HCT116 (cell line): ENCODE measurements at regions not wholly inside any gene's neighbourhood (a gene's known extent, or its start where the extent isn't known, plus 50 kb on each side); places are given as distances from the start of the nearest gene placed in this dataset.

Source experiments
- ATAC-seq: fragments of 200-7000 bp; cut with Tn5 transposase; 2 replicates; pipeline ENCODE4 v1.9.1; 2020; ENCODE audit warnings: mild to moderate bottlenecking, moderate library complexity
- BruUV-seq: library from RNA; stranded (reverse); fragments of 400-500 nt; replicated peaks from 2 replicates; lab custom pipeline; 2021; lab: Mats Ljungman, UMichigan
- CTCF ChIA-PET: fragments of 300-600 bp; sonication (Branson Sonifier 250); formaldehyde crosslinking; loops from one replicate; lab custom pipeline; 2021; ENCODE audit warnings: antibody characterized with exemption; lab: Charles Lee
- POLR2A ChIA-PET: fragments of 300-600, 350-600 bp; sonication (Branson Sonifier 250); formaldehyde crosslinking; loops from one replicate; lab custom pipeline; 2021; ENCODE audit warnings: antibody characterized with exemption; lab: Charles Lee
- RAD21 ChIA-PET, 2 experiments: fragments of 300-600 bp; sonication (Branson Sonifier 250); formaldehyde crosslinking; loops; one replicate each; lab custom pipeline; 2023; ENCODE audit warnings: low total read pairs in 2 of 2; ENCODE audit not compliant: uncharacterized antibody in 2 of 2, unreplicated experiment in 2 of 2, low non-redundant PET in 1 of 2; lab: Charles Lee
- DNase-seq: peaks from one replicate; pipeline ENCODE4 v3.0.0-alpha.2; 2010; ENCODE audit warnings: low read depth, low spot score
- H2AFZ ChIP-seq: fragments of 200-600 bp; shearing (Covaris generic), sonication (generic); 2 replicates; pipeline ENCODE4 v1.6.1; 2017; ENCODE audit warnings: low read depth, mixed run types, mixed read lengths, antibody characterized with exemption, low read length; ENCODE audit not compliant: poor library complexity, severe bottlenecking
- H3K27ac ChIP-seq: 2 replicates; pipeline ENCODE4 v1.5.1; 2012; ENCODE audit warnings: low read depth, low read length
- H3K27me3 ChIP-seq: fragments of 200-600 bp; sonication (generic); 2 replicates; pipeline ENCODE4 v1.6.1; 2016; ENCODE audit warnings: mixed run types, low read length, mixed read lengths; ENCODE audit not compliant: insufficient read depth
- H3K36me3 ChIP-seq, 2 experiments: fragments of 200-500 bp in 1 of 2; fragments of 200-600 bp in 1 of 2; sonication (Bioruptor generic) in 1 of 2; sonication (generic) in 1 of 2; 2 replicates each; pipeline versions ENCODE4 v1.5.1 to v1.6.1; 2014 to 2016; ENCODE audit warnings: low read length in 2 of 2, inconsistent platforms in 1 of 2, mixed read lengths in 1 of 2, mixed run types in 1 of 2; ENCODE audit not compliant: insufficient read depth in 2 of 2, control insufficient read depth in 1 of 2
- H3K4me1 ChIP-seq, 2 experiments: fragments of 200-600 bp in 1 of 2; sonication (generic) in 1 of 2; 2 replicates each; pipeline versions ENCODE4 v1.5.1 to v1.6.1; 2012 to 2017; ENCODE audit warnings: low read length in 2 of 2, inconsistent platforms in 1 of 2, mild to moderate bottlenecking in 1 of 2, mixed read lengths in 1 of 2, mixed run types in 1 of 2, moderate library complexity in 1 of 2; ENCODE audit not compliant: insufficient read depth in 2 of 2, control insufficient read depth in 1 of 2
- H3K4me2 ChIP-seq: fragments of 200-600 bp; sonication (generic); 2 replicates; pipeline ENCODE4 v1.6.1; 2017; ENCODE audit warnings: mixed run types, low read length, mixed read lengths
- H3K4me3 ChIP-seq, 2 experiments: fragments of 200-600 bp in 1 of 2; sonication (generic) in 1 of 2; replicated peaks in 1 of 2; 2 replicates each; pipeline ENCODE4 v1.5.1; 2011 to 2016; ENCODE audit warnings: low read length in 2 of 2, control low read depth in 1 of 2, low read depth in 1 of 2, mild to moderate bottlenecking in 1 of 2, mixed read lengths in 1 of 2, mixed run types in 1 of 2
- H3K79me2 ChIP-seq: fragments of 200-600 bp; sonication (generic); 2 replicates; pipeline ENCODE4 v1.6.1; 2017; ENCODE audit warnings: mild to moderate bottlenecking, mixed run types, low read length, moderate library complexity, mixed read lengths; ENCODE audit not compliant: insufficient read depth
- H3K9ac ChIP-seq: fragments of 200-600 bp; sonication (generic); 2 replicates; pipeline ENCODE4 v1.6.1; 2016; ENCODE audit warnings: low read length, mixed read lengths
- H3K9me2 ChIP-seq: fragments of 200-600 bp; sonication (generic), shearing (Covaris generic); 2 replicates; pipeline ENCODE4 v1.6.1; 2017; ENCODE audit warnings: mixed run types, mild to moderate bottlenecking, moderate library complexity; ENCODE audit not compliant: insufficient read depth
- H3K9me3 ChIP-seq, 2 experiments: fragments of 200-500 bp in 1 of 2; fragments of 200-600 bp in 1 of 2; sonication (Bioruptor generic) in 1 of 2; sonication (generic) in 1 of 2; 2 replicates each; pipeline ENCODE4 v1.6.1; 2014 to 2017; ENCODE audit warnings: low read length in 2 of 2, mixed read lengths in 2 of 2, inconsistent platforms in 1 of 2, low read depth in 1 of 2, mild to moderate bottlenecking in 1 of 2, mixed run types in 1 of 2, moderate library complexity in 1 of 2; ENCODE audit not compliant: control insufficient read depth in 1 of 2, insufficient read depth in 1 of 2
- H4K20me1 ChIP-seq: fragments of 200-600 bp; sonication (generic), shearing (Covaris generic); 2 replicates; pipeline ENCODE4 v1.6.1; 2017; ENCODE audit warnings: mixed run types, mild to moderate bottlenecking, moderate library complexity; ENCODE audit not compliant: insufficient read depth
- ATF3 ChIP-seq: IDR thresholded peaks from 2 replicates; pipeline ENCODE4 v1.6.1; 2012
- CTCF ChIP-seq, 3 experiments: fragments of 200-600 bp in 1 of 3; sonication (generic) in 1 of 3; IDR thresholded peaks in 2 of 3; conservative IDR thresholded peaks in 1 of 3; 2 replicates each; pipeline ENCODE4 v1.5.1; 2012 to 2017; ENCODE audit warnings: low read depth in 2 of 3, low read length in 2 of 3, antibody characterized with exemption in 1 of 3, borderline replicate concordance in 1 of 3, control low read depth in 1 of 3, mild to moderate bottlenecking in 1 of 3, mixed read lengths in 1 of 3, mixed run types in 1 of 3, moderate library complexity in 1 of 3; ENCODE audit not compliant: insufficient read depth in 1 of 3
- ELF1 ChIP-seq: IDR thresholded peaks from 2 replicates; pipeline ENCODE4 v1.6.1; 2012; ENCODE audit warnings: low read depth, borderline replicate concordance
- EZH2 ChIP-seq: fragments of 200-600 bp; sonication (generic); IDR thresholded peaks from 2 replicates; pipeline ENCODE4 v1.6.1; 2017; ENCODE audit warnings: antibody characterized with exemption, mixed run types
- MAX ChIP-seq: IDR thresholded peaks from 2 replicates; pipeline ENCODE4 v1.6.1; 2012
- POLR2A ChIP-seq: IDR thresholded peaks from 2 replicates; pipeline ENCODE4 v1.7.0; 2011; ENCODE audit warnings: borderline replicate concordance; ENCODE audit not compliant: insufficient read depth, insufficient read length; ENCODE audit errors: extremely low read depth
- YY1 ChIP-seq: IDR thresholded peaks from 2 replicates; pipeline ENCODE4 v1.6.1; 2011; ENCODE audit warnings: low read length, low read depth, moderate library complexity, mild to moderate bottlenecking; ENCODE audit not compliant: insufficient replicate concordance; ENCODE audit errors: extremely low read depth
- intact Hi-C: fragments of 100-400 bp; cut with micrococcal nuclease; formaldehyde crosslinking; loops from 2 replicates; pipeline ENCODE4 v1.10.0; 2022

GRCh38 chrX:859329-859728 is 228.7 kb downstream of the SHOX start:
- Histone ChIP-seq H3K4me1 (no peaks in the 10 kb centered on the region), H3K9me2 (no peaks in the 10 kb centered on the region), H3K9me3 (no peaks in the 10 kb centered on the region), H4K20me1 (no peaks in the 10 kb centered on the region), H2AFZ (no peak overlapping the region), H3K4me3 (no peak overlapping the region), H3K9ac (no peak overlapping the region), H3K36me3 (no peaks in the 10 kb centered on the region), H3K4me2 (no peak overlapping the region), H3K79me2 (no peaks in the 10 kb centered on the region), H3K27me3 (0 out of 2 replicates have a peak, but pooled peaks cover 3% of the 10 kb centered on the region), H3K27ac (no peak overlapping the region)
- no peak for TF ChIP-seq ATF3
- TF ChIP-seq CTCF (IDR thresholded peaks at IDR 0.05 in 2 of 3, conservative IDR thresholded peaks at IDR 0.05 in 1 of 3; ENCODE audit: borderline replicate concordance in 1 of 3, insufficient read depth in 1 of 3, low read depth in 2 of 3, low read length in 2 of 3): no peak
- no peak for TF ChIP-seq POLR2A
- TF ChIP-seq MAX: no peak
- DNase-seq: no peak
- ChIA-PET POLR2A (no interaction called here), CTCF (no interaction called here), RAD21 (no interaction called here)
- no peak for ATAC-seq
- no TSS peak for BruUV-seq
- intact Hi-C loops: no loop called here

GRCh38 chrX:858542-859078 is 228.0 kb downstream of the SHOX start:
- 0 out of 2 replicates have a peak, but pooled peaks cover 3% of the 10 kb centered on the region for H3K27me3 ChIP-seq
- POLR2A ChIA-PET: no interaction called here
- TF ChIP-seq ELF1 (no peak), YY1 (no peak), EZH2 (no peak)
- RAD21 ChIA-PET: no interaction called here
- ATAC-seq (no peak), DNase-seq (no peak)
- no peaks in the 10 kb centered on the region for H3K36me3 ChIP-seq
- no peaks in the 10 kb centered on the region for H4K20me1 ChIP-seq
- intact Hi-C loops: no loop called here
- H3K27ac ChIP-seq: no peak overlapping the region
- H3K4me2 ChIP-seq: no peak overlapping the region
- H3K9ac ChIP-seq: no peak overlapping the region
- H3K9me2 ChIP-seq: no peaks in the 10 kb centered on the region
- H2AFZ ChIP-seq: no peak overlapping the region
- no TSS peak for BruUV-seq
- H3K9me3 ChIP-seq: no peaks in the 10 kb centered on the region
- H3K4me1 ChIP-seq: no peaks in the 10 kb centered on the region
- H3K4me3 ChIP-seq: no peak overlapping the region
- no peaks in the 10 kb centered on the region for H3K79me2 ChIP-seq
- CTCF ChIA-PET: no interaction called here
